SJCRH30 (cell line): ENCODE measurements at regions not wholly inside any gene's neighbourhood (a gene's known extent, or its start where the extent isn't known, plus 50 kb on each side); places are given as distances from the start of the nearest gene placed in this dataset.
A peak's percentile ranks its signal among the peaks of the same experiment; 100 is the strongest.

Experiments used
- DNase-seq, 2 experiments: peaks; one replicate each; pipeline ENCODE4 v3.0.0-alpha.2; 2015 to 2020
- H3K27ac ChIP-seq: fragments of 250-450 bp; sonication (Bioruptor Pico); 2 replicates; pipeline ENCODE4 v1.5.1; 2020; ENCODE audit warnings: mild to moderate bottlenecking, moderate library complexity
- H3K27me3 ChIP-seq: fragments of 250-450 bp; sonication (Bioruptor Pico); 2 replicates; pipeline ENCODE4 v1.5.1; 2020; ENCODE audit warnings: mild to moderate bottlenecking, moderate library complexity
- H3K36me3 ChIP-seq: fragments of 250-450 bp; sonication (Bioruptor Pico); 2 replicates; pipeline ENCODE4 v1.5.1; 2020; ENCODE audit warnings: mild to moderate bottlenecking, moderate library complexity
- H3K4me1 ChIP-seq: fragments of 250-450 bp; sonication (Bioruptor Pico); 2 replicates; pipeline ENCODE4 v1.5.1; 2020; ENCODE audit warnings: mild to moderate bottlenecking, moderate library complexity
- H3K4me3 ChIP-seq: fragments of 250-450 bp; sonication (Bioruptor Pico); 2 replicates; pipeline ENCODE4 v1.5.1; 2020; ENCODE audit warnings: mild to moderate bottlenecking, moderate library complexity
- H3K9me3 ChIP-seq: fragments of 250-450 bp; sonication (Bioruptor Pico); replicated peaks from 2 replicates; pipeline ENCODE4 v1.5.1; 2020; ENCODE audit warnings: mild to moderate bottlenecking, moderate library complexity

DNA sequence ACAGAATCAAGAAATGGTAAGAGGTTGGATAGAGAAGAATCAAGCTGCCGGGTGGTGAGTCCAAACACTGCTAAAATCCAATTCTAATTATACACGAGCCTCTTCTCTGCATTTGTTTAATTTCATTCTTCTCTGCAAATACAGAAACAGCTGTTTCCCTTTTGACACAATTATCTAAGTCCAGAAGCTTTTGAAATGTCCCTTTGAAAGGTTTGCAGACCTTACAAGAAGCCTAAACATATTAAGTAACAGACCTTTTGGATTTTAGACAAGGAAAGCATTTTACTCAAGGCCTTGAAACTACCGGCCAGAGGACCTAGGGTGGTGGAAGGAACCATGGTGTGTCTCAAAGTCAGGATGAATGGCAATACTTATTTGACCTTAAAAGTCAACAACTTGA lies 403.8 kb upstream of the ADAMTS9 start:
- H3K27ac ChIP-seq = no peak overlapping the region
- DNase-seq = no peak
- H3K4me3 ChIP-seq = no peak overlapping the region

GRCh38 chr3:65083240-65083639 lies 395.4 kb upstream of the ADAMTS9 start:
- Histone ChIP-seq H3K9me3 (no peaks in the 10 kb centered on the region), H3K27ac (no peak overlapping the region), H3K27me3 (no peaks in the 10 kb centered on the region), H3K36me3 (no peaks in the 10 kb centered on the region), H3K4me3 (no peak overlapping the region), H3K4me1 (no peaks in the 10 kb centered on the region)
- no peak for DNase-seq

More for the DNA sequence above, 403.8 kb upstream of the ADAMTS9 start:
- Histone ChIP-seq H3K4me1 (no peaks in the 10 kb centered on the region), H3K27me3 (no peaks in the 10 kb centered on the region), H3K36me3 (no peaks in the 10 kb centered on the region), H3K9me3 (no peaks in the 10 kb centered on the region)

DNA sequence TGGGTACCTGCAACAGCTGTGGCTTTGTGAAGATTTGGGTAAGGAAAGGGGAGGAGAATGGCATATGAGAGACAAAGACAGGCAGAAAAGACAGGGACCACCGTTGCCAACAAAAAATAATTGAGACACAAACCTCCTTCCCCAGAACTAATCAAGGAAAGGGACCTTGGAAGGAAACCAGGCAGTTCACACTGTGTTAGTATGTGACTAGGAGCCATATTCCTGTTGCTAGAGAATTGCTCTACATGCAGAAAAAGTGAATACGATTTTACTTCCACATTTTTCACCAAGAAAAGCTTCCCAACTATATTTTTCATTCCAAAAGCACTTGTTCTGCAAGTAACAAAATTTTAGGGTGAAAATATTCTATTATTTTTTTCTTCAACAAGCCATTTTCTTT lies 393.7 kb upstream of the ADAMTS9 start:
- no peak for DNase-seq
- no peaks in the 10 kb centered on the region for H3K4me1 ChIP-seq
- no peak overlapping the region for H3K4me3 ChIP-seq
- no peaks in the 10 kb centered on the region for H3K36me3 ChIP-seq
- H3K27ac ChIP-seq = no peak overlapping the region
- H3K9me3 ChIP-seq = no peaks in the 10 kb centered on the region
- no peaks in the 10 kb centered on the region for H3K27me3 ChIP-seq

DNA sequence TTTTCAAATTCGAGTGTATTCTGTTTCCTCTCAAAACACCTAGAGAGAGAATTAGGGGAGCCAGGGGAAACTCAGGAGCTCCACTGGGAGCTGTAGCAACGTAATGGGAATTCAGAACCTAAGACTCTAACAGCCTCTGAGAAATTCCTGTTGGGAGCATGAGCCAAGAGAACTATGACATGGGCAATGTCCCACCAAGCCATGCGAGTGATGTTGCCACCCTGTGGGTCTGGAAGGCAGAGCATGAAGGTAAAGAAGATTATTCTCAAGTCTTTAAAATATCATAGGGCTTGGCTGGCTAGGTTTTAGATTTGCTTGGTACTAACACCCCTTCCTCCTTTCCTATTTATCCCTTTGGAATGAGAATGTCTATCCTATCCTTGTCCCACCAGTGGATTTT lies 392.6 kb upstream of the ADAMTS9 start:
- no peaks in the 10 kb centered on the region for H3K27me3 ChIP-seq
- peak; percentile 3 to 4 for DNase-seq
- no peaks in the 10 kb centered on the region for H3K36me3 ChIP-seq
- H3K27ac ChIP-seq = no peak overlapping the region
- H3K4me1 ChIP-seq = no peaks in the 10 kb centered on the region
- H3K4me3 ChIP-seq = no peak overlapping the region
- no peaks in the 10 kb centered on the region for H3K9me3 ChIP-seq

- no peak overlapping the region for H3K27ac ChIP-seq
- no peak overlapping the region for H3K4me3 ChIP-seq
- no peaks in the 10 kb centered on the region for H3K36me3 ChIP-seq
- no peaks in the 10 kb centered on the region for H3K9me3 ChIP-seq
- DNase-seq = no peak
- H3K4me1 ChIP-seq = no peaks in the 10 kb centered on the region
- no peaks in the 10 kb centered on the region for H3K27me3 ChIP-seq
Measured at GRCh38 chr3:65079560-65079959, 391.8 kb upstream of the ADAMTS9 start.

DNA sequence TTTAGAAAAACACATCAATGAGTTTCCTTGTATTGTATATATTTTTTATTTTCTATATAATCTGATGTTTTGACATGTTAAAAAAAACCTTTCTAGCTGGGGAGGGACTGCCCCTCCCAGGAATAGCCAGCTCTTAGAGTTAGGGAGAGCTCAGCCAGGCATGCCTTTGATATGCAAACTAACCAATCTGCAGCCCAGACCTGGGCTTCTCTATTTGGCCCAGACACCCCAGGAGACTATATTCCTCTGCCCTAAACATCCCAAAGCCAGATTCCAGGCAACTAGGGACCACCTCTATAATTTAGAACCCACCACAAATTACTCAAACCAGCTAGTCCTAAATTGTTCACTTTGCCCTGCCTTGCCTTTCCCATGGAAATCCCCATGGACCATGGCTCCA lies 390.9 kb upstream of the ADAMTS9 start:
- Histone ChIP-seq H3K36me3 (no peaks in the 10 kb centered on the region), H3K9me3 (no peaks in the 10 kb centered on the region), H3K27me3 (no peaks in the 10 kb centered on the region), H3K27ac (no peak overlapping the region), H3K4me3 (no peak overlapping the region), H3K4me1 (no peaks in the 10 kb centered on the region)
- no peak for DNase-seq

- Histone ChIP-seq H3K27ac (no peak overlapping the region), H3K36me3 (no peaks in the 10 kb centered on the region), H3K4me3 (no peak overlapping the region), H3K27me3 (no peaks in the 10 kb centered on the region), H3K4me1 (no peaks in the 10 kb centered on the region), H3K9me3 (no peaks in the 10 kb centered on the region)
- no peak for DNase-seq
Measured at GRCh38 chr3:65077124-65077523, 389.3 kb upstream of the ADAMTS9 start.

DNA sequence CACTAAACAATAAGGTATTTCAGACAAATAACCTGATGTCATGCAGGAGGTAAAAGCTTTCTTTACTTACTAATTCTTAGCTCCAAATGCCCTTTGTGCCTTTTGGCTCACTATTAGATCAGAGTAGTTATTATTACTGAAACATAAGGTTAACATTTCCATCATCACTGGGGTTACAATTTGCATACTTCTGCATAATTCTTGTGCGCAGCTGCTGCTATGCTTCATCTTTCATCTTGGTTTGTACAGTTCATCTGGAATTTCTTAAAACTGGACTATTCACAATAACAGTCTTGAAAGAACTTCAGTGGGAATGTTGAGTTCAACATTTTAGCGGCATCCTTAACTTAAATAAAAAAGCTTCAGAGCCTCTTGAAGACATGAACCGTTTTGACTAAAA lies 383.2 kb upstream of the ADAMTS9 start:
- Histone ChIP-seq H3K27ac (no peak overlapping the region), H3K36me3 (no peaks in the 10 kb centered on the region), H3K9me3 (no peaks in the 10 kb centered on the region), H3K27me3 (no peaks in the 10 kb centered on the region), H3K4me3 (no peak overlapping the region), H3K4me1 (no peaks in the 10 kb centered on the region)
- no peak for DNase-seq

- no peaks in the 10 kb centered on the region for H3K9me3 ChIP-seq
- H3K36me3 ChIP-seq = no peaks in the 10 kb centered on the region
- no peak overlapping the region for H3K27ac ChIP-seq
- no peaks in the 10 kb centered on the region for H3K27me3 ChIP-seq
- H3K4me1 ChIP-seq = no peaks in the 10 kb centered on the region
- H3K4me3 ChIP-seq = no peak overlapping the region
- no peak for DNase-seq
Measured at GRCh38 chr3:65060904-65061303, 373.1 kb upstream of the ADAMTS9 start.

DNA sequence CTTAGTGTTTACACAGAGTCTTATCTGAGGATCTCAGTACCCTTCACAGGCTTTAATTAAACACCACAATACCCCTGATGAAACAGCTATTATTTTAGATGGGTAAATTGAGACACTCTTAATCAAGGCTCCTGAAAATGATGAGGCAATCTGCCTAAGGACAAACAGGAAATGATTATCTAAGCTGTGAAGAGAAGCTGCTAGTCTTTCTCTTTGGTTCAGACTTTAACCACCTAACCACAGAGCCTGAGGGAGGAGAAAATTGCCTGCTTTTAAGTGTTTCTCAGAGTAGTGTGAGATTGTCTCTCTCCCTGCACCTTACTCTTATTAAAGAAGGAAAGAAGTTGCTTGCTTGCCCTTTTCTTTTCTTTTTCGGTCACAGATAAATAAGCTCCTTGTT lies 364.3 kb upstream of the ADAMTS9 start:
- Histone ChIP-seq H3K4me3 (no peak overlapping the region), H3K9me3 (no peaks in the 10 kb centered on the region), H3K4me1 (no peaks in the 10 kb centered on the region), H3K36me3 (no peaks in the 10 kb centered on the region), H3K27me3 (no peaks in the 10 kb centered on the region), H3K27ac (no peak overlapping the region)
- no peak for DNase-seq

- Histone ChIP-seq H3K27me3 (no peaks in the 10 kb centered on the region), H3K36me3 (no peaks in the 10 kb centered on the region), H3K9me3 (no peaks in the 10 kb centered on the region), H3K4me1 (no peaks in the 10 kb centered on the region), H3K27ac (no peak overlapping the region), H3K4me3 (no peak overlapping the region)
- no peak for DNase-seq
Measured at GRCh38 chr3:65048151-65048550, 360.4 kb upstream of the ADAMTS9 start.

DNA sequence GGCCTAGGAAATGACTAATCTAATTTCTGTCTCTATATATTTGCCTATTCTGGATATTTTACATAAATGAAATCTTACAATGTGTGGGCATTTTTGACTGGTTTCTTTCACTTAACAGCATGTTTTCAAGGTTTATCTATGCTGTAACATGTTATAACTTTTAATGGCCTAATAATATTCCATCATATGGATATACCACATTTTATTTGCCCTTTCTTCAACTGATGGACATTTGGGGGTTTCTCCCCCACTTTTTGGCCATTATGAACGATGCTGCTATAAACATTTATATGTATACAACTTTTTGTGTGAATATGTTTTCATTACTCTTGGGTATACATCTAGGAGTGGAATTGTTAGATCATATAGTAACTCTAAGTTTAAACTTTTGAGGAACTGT lies 357.3 kb upstream of the ADAMTS9 start:
- H3K27me3 ChIP-seq = no peaks in the 10 kb centered on the region
- no peaks in the 10 kb centered on the region for H3K4me1 ChIP-seq
- no peaks in the 10 kb centered on the region for H3K9me3 ChIP-seq
- DNase-seq = no peak
- H3K36me3 ChIP-seq = no peaks in the 10 kb centered on the region
- H3K27ac ChIP-seq = no peak overlapping the region
- no peak overlapping the region for H3K4me3 ChIP-seq

- Histone ChIP-seq H3K27me3 (no peaks in the 10 kb centered on the region), H3K4me3 (no peak overlapping the region), H3K27ac (no peak overlapping the region), H3K4me1 (no peaks in the 10 kb centered on the region), H3K36me3 (no peaks in the 10 kb centered on the region), H3K9me3 (no peaks in the 10 kb centered on the region)
- no peak for DNase-seq
Measured at GRCh38 chr3:65044401-65044800, 356.6 kb upstream of the ADAMTS9 start.

DNA sequence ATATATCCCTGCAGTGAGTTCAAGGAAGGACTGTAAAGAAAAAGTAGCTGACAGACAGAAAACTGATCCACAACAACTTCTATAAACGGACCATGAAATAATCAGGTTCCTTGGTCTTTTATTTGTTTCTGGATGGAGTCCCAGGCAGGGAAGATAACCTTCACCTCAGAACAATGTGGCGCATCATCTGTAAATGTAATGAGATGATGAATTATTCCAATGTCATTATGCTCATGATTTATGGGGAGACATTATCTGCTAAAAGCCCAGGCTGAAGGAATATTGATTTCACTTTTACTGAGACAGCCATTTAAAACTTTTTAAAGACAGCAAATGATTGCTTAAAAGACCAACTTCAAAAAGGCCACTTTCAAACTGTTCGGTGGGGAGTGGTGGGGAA lies 354.9 kb upstream of the ADAMTS9 start:
- no peaks in the 10 kb centered on the region for H3K27me3 ChIP-seq
- no peaks in the 10 kb centered on the region for H3K4me1 ChIP-seq
- H3K36me3 ChIP-seq = no peaks in the 10 kb centered on the region
- H3K4me3 ChIP-seq = no peak overlapping the region
- H3K27ac ChIP-seq = no peak overlapping the region
- no peak for DNase-seq
- no peaks in the 10 kb centered on the region for H3K9me3 ChIP-seq

GRCh38 chr3:65039754-65040210 lies 352.0 kb upstream of the ADAMTS9 start:
- Histone ChIP-seq H3K9me3 (no peaks in the 10 kb centered on the region), H3K36me3 (no peaks in the 10 kb centered on the region), H3K27me3 (no peaks in the 10 kb centered on the region), H3K4me1 (no peaks in the 10 kb centered on the region), H3K27ac (no peak overlapping the region), H3K4me3 (no peak overlapping the region)
- peak; percentile 31 to 48 for DNase-seq

DNA sequence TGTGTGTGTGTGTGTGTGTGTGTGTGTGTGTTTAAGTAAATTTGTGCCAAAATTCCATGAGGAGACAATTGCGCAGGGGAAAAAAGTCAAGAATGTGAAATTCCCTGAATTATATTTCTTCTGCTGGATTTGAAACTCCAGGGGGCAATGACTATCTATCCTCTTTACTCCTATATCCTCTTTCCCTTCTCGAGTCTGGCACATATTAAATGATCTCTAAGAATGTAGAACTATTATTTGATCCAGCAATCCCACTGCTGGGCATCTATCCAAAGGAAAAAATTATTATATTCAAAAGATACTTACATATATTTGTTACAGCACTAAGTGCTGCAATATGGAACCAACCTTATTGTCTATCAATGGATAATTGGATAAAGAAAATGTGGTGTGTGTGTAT lies 350.1 kb upstream of the ADAMTS9 start:
- H3K4me3 ChIP-seq = no peak overlapping the region
- H3K9me3 ChIP-seq = no peaks in the 10 kb centered on the region
- no peak for DNase-seq
- no peaks in the 10 kb centered on the region for H3K36me3 ChIP-seq
- no peaks in the 10 kb centered on the region for H3K4me1 ChIP-seq
- H3K27ac ChIP-seq = no peak overlapping the region
- H3K27me3 ChIP-seq = no peaks in the 10 kb centered on the region

- peak in 1 of 2 experiments; percentile 13 for DNase-seq
- no peaks in the 10 kb centered on the region for H3K36me3 ChIP-seq
- H3K4me3 ChIP-seq = no peak overlapping the region
- no peak overlapping the region for H3K27ac ChIP-seq
- H3K27me3 ChIP-seq = no peaks in the 10 kb centered on the region
- no peaks in the 10 kb centered on the region for H3K9me3 ChIP-seq
- H3K4me1 ChIP-seq = peaks cover 10% of the 10 kb centered on the region
Measured at GRCh38 chr3:65035246-65035645, 347.4 kb upstream of the ADAMTS9 start.
